Cardiac muscle cell (in vitro differentiated cells and primary cell): ENCODE measurements at regions not wholly inside any gene's neighbourhood (a gene's known extent, or its start where the extent isn't known, plus 50 kb on each side); places are given as distances from the start of the nearest gene placed in this dataset.

Experiments used
- DNase-seq, 2 donors: peaks; one replicate each; pipeline versions ENCODE4 v3.0.0 to v3.0.0-alpha.2; 2010 to 2017; ENCODE audit warnings: low read depth in 1 of 2, low spot score in 1 of 2
- H3K27ac ChIP-seq: fragments of 200-600 bp; sonication (generic); 2 replicates; pipeline ENCODE4 v1.5.1; 2016
- H3K27me3 ChIP-seq: fragments of 200-600 bp; sonication (generic); 2 replicates; pipeline ENCODE4 v1.6.0; 2016; ENCODE audit warnings: control low read depth
- H3K36me3 ChIP-seq: fragments of 200-600 bp; sonication (generic); 2 replicates; pipeline ENCODE4 v1.5.1; 2016; ENCODE audit warnings: control low read depth
- H3K4me1 ChIP-seq: fragments of 200-600 bp; sonication (generic); 2 replicates; pipeline ENCODE4 v1.8.1; 2017; ENCODE audit warnings: low read depth, mild to moderate bottlenecking, mixed run types
- H3K4me3 ChIP-seq: fragments of 200-600 bp; sonication (generic); 2 replicates; pipeline ENCODE4 v1.5.1; 2016; ENCODE audit warnings: mild to moderate bottlenecking
- H3K9me3 ChIP-seq: fragments of 200-600 bp; sonication (generic); 2 replicates; pipeline ENCODE4 v1.5.1; 2017; ENCODE audit warnings: low read depth, mild to moderate bottlenecking, control low read depth
- TF ChIP-seq, protein P1 (sequence below): IDR thresholded peaks from 2 replicates; pipeline ENCODE4 v1.5.1; 2012; ENCODE audit warnings: low read depth, mild to moderate bottlenecking, low read length

DNA sequence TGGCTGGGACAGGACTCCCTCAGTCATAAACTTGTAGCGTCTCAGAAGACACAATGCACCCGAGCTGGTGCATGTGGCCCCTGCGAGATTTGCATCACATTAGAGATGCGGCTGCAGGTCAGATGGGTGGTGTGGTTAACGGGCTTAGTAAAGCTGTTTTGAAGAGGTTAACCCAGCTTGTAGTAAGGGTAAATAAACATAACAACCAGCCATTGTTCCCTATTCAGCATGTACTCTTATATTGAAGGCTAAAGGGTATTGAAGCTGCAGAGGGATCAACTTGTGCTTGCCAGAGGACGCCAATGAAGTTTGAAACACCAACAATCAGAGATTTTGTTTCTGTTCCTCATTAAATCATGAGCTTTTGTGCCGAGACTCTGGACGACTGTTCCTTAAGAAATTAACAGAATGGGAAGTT, 79.4 kb downstream of the ZIC5 start:
- Histone ChIP-seq H3K27me3 (peaks cover 54% of the 10 kb centered on the region), H3K9me3 (no peaks in the 10 kb centered on the region), H3K4me3 (no peak overlapping the region), H3K4me1 (no peaks in the 10 kb centered on the region), H3K36me3 (no peaks in the 10 kb centered on the region), H3K27ac (no peak overlapping the region)
- no peak for DNase-seq
- TF ChIP-seq, protein P1, sequence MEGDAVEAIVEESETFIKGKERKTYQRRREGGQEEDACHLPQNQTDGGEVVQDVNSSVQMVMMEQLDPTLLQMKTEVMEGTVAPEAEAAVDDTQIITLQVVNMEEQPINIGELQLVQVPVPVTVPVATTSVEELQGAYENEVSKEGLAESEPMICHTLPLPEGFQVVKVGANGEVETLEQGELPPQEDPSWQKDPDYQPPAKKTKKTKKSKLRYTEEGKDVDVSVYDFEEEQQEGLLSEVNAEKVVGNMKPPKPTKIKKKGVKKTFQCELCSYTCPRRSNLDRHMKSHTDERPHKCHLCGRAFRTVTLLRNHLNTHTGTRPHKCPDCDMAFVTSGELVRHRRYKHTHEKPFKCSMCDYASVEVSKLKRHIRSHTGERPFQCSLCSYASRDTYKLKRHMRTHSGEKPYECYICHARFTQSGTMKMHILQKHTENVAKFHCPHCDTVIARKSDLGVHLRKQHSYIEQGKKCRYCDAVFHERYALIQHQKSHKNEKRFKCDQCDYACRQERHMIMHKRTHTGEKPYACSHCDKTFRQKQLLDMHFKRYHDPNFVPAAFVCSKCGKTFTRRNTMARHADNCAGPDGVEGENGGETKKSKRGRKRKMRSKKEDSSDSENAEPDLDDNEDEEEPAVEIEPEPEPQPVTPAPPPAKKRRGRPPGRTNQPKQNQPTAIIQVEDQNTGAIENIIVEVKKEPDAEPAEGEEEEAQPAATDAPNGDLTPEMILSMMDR: no peak

DNA sequence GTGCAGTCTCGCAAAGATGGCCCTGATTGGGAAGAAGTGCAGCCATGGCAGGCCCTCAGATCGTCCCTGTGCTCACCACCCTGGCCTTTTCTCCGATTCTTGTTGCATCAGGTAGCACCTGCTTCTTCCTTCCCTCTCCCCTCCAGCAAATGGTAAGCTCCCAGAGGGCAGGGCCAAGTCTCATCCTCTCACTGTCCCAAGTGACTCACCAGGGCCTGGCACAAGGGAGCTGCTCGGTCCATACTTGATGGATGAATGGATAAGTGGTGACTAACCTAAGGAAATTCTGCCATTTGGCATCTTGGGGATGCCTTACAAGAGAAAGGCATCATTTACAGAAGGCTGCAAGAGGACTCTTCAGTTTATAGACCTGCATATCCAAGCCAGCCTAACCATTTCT, 84.9 kb downstream of the ZIC5 start:
- TF ChIP-seq, protein P1: no peak
- H3K9me3 ChIP-seq: no peaks in the 10 kb centered on the region
- H3K4me1 ChIP-seq: no peaks in the 10 kb centered on the region
- H3K27me3 ChIP-seq: no peaks in the 10 kb centered on the region
- H3K36me3 ChIP-seq: no peaks in the 10 kb centered on the region
- no peak overlapping the region for H3K4me3 ChIP-seq
- no peak overlapping the region for H3K27ac ChIP-seq
- no peak for DNase-seq

DNA sequence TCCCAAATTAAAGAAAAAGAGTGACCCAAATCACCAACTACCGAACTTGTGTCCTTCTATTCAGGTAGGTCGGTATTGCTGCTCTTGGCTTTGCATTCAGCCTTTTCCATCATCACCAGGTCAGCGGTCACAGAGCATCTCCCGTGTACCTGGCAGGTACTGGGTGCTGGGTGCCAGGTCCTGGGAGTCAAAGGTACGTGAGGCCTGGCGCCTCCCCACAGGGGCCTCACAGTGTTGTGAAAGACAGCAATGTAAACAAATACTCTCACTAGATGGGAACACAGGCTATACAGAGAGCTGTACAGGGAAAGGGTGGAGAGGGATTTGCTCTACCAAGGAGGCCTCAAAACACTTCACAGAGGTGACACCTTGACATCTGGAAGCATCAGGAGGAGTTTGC, 86.7 kb downstream of the ZIC5 start:
- DNase-seq: no peak
- no peak overlapping the region for H3K27ac ChIP-seq
- no peaks in the 10 kb centered on the region for H3K36me3 ChIP-seq
- H3K4me3 ChIP-seq: no peak overlapping the region
- TF ChIP-seq, protein P1: no peak
- no peaks in the 10 kb centered on the region for H3K4me1 ChIP-seq
- no peaks in the 10 kb centered on the region for H3K27me3 ChIP-seq
- no peaks in the 10 kb centered on the region for H3K9me3 ChIP-seq

DNA sequence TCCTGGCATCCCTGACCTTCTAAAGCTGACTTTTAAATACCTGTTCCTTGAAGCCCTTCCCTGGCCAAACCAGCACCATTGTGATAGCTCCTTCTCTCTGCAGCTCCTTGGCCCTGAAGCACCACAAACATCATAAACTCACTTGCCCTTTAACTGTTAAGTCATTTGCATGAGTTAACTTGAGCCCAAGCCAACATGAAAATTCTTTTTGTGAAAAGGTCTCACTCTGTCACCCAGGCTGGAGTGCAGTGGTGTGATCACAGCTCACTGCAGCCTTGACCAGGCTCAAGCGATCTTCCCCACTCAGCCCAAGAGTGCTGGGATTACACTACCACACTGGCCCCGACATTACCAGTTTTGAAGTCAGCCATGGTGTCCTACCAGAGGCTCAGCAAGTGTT, 87.8 kb downstream of the ZIC5 start:
- no peak for DNase-seq
- TF ChIP-seq, protein P1: no peak

DNA sequence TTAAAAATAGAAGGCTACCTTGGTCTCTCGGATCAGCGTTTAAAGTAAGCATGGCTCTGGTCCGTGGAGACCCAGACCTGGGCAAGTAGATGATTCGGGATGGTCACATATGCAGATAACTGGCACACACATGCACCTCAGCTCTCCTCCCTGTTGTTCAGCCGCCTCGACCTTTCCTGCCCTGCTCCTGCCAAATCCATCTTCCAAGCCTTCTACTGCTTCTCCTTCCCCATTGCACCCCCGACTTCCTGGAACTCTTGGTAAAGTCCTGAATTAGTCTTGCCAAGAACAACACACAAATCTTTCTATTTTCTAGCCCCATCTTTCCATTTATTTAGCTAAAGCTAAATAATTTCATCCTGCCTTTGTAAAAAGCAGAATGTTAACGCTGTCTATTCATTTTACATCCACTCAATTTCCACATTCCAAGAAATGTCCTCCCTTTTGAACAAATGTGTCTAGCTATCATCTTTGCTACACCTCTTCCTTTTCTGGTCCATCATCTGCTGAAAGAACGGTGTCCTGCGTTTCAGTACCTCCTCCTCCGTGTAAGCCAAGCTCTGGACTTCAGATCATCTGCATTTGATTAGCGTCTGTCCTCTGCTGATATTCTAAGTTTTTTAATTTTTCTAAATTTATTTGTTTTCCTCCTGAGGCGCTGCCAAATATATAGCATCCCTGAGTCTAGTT, 92.5 kb downstream of the ZIC5 start:
- H3K36me3 ChIP-seq: no peaks in the 10 kb centered on the region
- no peak for DNase-seq
- no peaks in the 10 kb centered on the region for H3K27me3 ChIP-seq
- no peak overlapping the region for H3K4me3 ChIP-seq
- no peaks in the 10 kb centered on the region for H3K4me1 ChIP-seq
- H3K9me3 ChIP-seq: no peaks in the 10 kb centered on the region
- TF ChIP-seq, protein P1: no peak
- H3K27ac ChIP-seq: no peak overlapping the region

More for the DNA sequence above, 87.8 kb downstream of the ZIC5 start:
- Histone ChIP-seq H3K36me3 (no peaks in the 10 kb centered on the region), H3K4me1 (no peaks in the 10 kb centered on the region), H3K4me3 (no peak overlapping the region), H3K9me3 (no peaks in the 10 kb centered on the region), H3K27ac (no peak overlapping the region), H3K27me3 (no peaks in the 10 kb centered on the region)
